CD4-positive, alpha-beta T cell treated with Interleukin-15 for 4 hours (primary cell): ENCODE measurements at regions not wholly inside any gene's neighbourhood (a gene's known extent, or its start where the extent isn't known, plus 50 kb on each side); places are given as distances from the start of the nearest gene placed in this dataset.
"Not testable (repeated sequence)": the region's sequence is repeated elsewhere in the genome, so short reads cannot be mapped to it uniquely, and the experiment has no call there.

ENCODE experiments used
- DNase-seq: peaks from one replicate; pipeline ENCODE4 v3.0.0-alpha.2; 2020; ENCODE audit warnings: low spot score

- no peak for DNase-seq
These were observed 265.0 kb upstream of the NPSR1 start for GRCh38 chr7:34392972-34393371.

DNA sequence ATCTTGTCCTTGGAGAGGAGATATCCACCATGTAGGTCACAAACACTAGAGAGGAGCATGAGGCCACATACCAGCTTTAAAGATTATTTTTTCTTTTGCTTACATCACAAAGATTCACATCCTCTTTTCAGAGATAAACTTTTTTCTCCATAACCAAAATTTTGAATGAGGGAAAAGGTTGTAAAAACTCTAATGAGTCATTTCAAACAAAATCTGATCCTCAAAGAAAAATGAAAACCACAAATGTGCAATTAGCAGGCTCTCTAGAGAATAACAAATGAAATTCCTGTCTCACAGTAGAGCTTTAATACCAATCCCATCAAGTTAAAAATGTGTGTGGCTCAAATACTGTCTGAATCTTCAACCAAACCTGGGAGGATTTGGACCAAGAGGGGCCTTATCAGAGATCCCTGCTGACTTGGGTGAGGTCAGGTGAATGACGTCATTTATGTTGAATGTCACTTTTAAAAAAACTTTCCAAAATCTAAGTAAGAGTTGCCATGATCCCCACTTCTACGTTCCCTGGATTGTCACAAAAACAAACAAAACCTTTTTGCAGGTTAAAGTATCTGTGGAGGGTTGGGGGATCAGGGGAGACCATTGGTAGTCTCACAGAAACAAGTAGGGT lies 261.5 kb upstream of the NPSR1 start:
- DNase-seq, result no peak

GRCh38 chr7:34401776-34402175 lies 256.2 kb upstream of the NPSR1 start:
- DNase-seq, result no peak

DNA sequence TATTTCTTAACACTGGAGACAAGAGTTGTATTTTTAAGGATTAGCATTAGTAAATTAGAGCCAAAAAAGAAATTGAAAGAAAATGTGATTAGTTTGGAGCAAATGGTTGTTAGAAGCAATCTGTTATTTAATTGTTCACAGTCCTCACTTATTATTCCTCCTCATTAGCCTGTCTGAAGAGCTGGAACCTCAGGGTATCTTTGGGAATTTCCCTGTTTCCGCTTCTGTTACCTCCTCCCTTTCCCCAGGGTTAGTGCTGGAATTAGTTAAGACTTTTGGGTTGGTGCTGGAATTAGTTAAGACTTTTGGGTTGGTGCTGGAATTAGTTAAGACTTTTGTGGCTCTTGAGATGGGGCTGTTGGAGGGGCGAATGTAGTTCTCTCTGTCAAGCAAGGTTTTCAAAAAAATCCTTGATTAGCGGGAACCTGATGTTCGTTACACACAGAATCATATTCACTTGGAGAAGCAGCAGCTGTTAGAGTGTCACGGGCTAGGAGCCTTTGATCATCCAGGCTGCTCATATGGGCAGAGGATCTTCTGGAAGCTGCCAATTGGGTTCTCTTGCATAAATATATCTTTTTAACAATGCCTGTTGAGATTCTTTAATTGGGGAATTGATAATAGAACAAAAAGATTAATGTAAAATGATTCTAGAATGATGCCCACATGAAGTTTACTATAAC lies 251.0 kb upstream of the NPSR1 start:
- no peak for DNase-seq

- DNase-seq, result no peak
These were observed 250.4 kb upstream of the NPSR1 start for GRCh38 chr7:34407586-34407985.

GRCh38 chr7:34417781-34418180 lies 240.2 kb upstream of the NPSR1 start:
- DNase-seq, result no peak

DNA sequence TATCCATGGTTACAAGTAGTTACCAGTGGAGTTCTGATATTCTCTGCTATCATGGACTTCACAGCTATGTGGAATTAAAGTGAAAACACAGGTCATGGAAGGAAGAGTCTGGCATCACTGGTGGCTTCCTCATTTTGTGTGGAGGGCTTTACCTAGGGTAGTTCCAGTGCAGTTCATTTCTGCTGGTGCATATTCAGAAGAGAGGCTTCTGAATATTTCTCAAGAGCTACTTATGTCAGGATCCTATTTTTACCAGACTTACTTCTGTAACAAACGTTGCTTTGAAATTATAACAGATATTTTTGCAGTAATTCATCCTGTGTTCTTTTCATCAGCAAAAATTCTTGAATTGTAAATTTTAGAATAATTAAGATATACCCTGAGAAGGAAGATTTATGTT lies 236.5 kb upstream of the NPSR1 start:
- DNase-seq, result no peak

DNA sequence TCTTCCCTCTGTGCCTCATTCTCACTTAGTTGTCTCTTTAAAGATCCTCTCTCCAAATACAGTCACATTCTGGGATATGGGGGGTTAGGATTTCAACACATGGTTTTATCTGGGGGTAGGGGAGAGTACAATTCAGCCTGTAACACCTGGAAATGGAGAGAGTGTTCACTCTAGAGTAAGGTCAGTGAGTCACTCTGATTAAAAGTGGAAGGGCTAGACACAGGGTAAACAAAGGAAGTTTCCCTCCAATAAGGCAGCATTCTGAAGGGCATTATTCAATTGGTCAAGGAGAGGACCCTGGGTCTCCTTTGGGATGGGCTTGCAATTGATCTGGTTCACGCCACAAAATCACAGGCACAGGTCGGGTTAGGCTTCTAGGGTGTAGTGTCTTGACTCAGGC lies 232.8 kb upstream of the NPSR1 start:
- DNase-seq, result no peak

- no peak for DNase-seq
These were observed 232.2 kb upstream of the NPSR1 start for GRCh38 chr7:34425631-34426384.

GRCh38 chr7:34430456-34430855 lies 227.6 kb upstream of the NPSR1 start:
- no peak for DNase-seq

GRCh38 chr7:34438436-34438835 lies 219.6 kb upstream of the NPSR1 start:
- DNase-seq, result no peak

GRCh38 chr7:34445653-34446052 lies 212.4 kb upstream of the NPSR1 start:
- no peak for DNase-seq

DNA sequence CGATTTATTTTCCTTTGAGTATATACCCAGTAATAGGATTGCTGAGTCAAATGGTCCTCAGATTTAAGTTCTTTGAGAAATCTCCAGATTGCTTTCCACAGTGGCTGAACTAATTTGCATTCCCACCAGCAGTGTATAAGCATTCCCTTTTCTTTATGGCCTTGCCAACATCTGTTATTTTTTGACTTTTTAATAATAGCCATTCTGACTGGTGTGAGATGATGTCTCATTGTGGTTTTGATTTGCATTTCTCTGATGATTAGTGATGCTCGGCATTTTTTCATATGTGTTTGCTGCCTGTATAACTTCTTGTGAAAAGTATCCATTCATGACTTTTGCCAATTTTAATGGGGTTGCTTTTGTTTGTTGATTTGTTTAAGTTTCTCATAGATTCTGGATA lies 209.5 kb upstream of the NPSR1 start:
- not testable (repeated sequence) for DNase-seq

GRCh38 chr7:34449765-34450164 lies 208.3 kb upstream of the NPSR1 start:
- DNase-seq, result no peak

DNA sequence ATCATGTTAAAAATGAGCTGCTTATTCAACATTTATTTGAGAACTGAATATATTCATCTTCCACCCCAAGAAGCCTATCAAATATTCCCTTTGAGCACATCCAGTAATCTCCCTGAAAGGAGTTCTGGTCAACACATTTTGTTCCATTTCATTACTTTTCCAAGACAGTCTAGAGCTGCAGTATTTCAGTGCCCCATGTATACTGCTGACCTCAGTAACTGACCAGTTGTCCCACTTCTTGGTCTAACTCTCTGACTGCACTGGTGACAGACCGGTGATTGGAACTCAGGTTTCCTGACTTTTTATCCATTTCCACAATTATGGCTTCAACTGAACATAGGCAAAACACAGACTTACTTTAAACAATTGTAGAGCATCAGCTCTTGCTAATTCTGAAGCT lies 206.8 kb upstream of the NPSR1 start:
- no peak for DNase-seq

DNA sequence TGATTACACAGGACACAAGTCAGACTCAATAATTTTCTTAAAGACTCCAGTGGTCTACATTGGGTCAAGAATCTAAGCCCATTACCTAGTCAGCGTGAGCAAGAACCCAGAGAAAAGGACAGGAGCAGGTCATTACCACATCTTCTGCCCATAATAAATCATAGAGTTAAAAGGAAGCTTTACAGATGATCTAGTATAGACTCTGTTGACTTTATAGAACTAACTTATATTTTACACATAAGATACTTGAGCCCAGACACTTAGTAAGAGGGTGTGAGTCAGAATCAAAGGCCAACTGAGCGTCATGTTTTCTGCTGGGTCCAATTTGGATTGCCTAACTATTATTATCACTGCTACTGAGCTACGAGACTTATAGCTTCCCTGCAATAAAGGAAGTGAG lies 206.1 kb upstream of the NPSR1 start:
- no peak for DNase-seq

DNA sequence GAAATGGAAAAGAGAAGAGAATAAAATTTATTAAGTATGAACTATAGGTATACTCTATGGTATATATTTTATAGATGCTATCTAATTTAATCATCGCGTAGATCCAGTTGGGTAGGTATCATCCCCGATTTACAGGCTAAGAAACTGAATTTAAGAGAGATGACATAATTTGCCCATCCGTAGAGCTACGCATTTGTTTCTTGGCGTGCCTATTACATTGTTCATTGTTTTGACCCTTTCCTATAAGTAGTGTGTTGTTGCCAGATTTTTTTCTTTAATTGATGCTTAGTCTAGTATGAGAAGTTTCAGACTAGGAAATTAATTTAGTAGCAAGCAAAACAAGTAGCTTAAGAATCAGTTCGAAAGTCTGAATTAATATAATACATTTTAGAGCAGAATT lies 205.7 kb upstream of the NPSR1 start:
- DNase-seq, result no peak

DNA sequence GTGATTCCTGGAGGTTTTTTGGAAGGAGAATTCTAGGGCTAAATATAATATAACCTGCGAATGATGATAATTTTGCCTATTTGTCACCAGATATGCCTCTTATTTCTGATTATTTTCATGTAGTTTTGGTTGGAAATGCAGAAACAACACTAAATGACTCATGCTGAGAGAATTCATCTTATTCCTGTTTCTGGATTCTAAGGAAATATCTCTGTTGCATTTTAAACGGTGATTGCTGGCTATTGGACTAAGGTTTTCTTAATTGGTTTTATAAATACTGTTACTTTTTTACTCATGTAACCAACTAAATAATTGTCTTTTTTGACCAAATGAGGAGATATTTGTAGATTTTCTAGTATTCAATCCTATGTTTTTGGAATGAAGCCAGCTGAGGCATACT lies 204.9 kb upstream of the NPSR1 start:
- DNase-seq, result no peak

- no peak for DNase-seq
These were observed 203.6 kb upstream of the NPSR1 start for GRCh38 chr7:34454381-34454780.

- DNase-seq, result no peak
These were observed 200.7 kb upstream of the NPSR1 start for GRCh38 chr7:34457329-34457728.

GRCh38 chr7:34463830-34464229 lies 194.2 kb upstream of the NPSR1 start:
- DNase-seq, result no peak

GRCh38 chr7:34471844-34472243 lies 186.2 kb upstream of the NPSR1 start:
- DNase-seq, result no peak

GRCh38 chr7:34486371-34486770 lies 171.6 kb upstream of the NPSR1 start:
- no peak for DNase-seq
